Umbilical cord (tissue), 1 donor: ENCODE measurements at regions not wholly inside any gene's neighbourhood (a gene's known extent, or its start where the extent isn't known, plus 50 kb on each side); places are given as distances from the start of the nearest gene placed in this dataset.

Experiments used
- DNase-seq: peaks from one replicate; pipeline ENCODE4 v3.0.0-alpha.2; 2015; ENCODE audit warnings: low spot score

DNA sequence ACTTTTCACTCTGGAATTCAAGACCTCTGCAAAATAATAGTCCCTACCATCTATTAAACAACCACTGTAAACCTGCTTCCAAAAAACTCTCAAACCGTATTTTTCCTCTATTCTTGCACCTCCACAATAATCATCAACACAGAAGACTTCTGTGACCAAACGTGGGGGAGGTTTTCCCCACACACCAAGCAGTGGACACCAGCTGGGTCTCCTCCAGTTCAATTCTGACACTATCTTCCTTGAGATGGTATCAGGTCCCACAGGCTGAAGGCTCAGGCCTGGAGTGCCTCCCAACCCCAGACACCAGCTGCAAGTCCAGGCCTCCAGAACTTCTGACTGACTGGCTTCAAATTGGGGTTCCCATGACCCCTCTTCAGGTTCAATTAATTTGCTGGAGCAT lies 89.6 kb upstream of the RAP2B start:
- DNase-seq: no peak

DNA sequence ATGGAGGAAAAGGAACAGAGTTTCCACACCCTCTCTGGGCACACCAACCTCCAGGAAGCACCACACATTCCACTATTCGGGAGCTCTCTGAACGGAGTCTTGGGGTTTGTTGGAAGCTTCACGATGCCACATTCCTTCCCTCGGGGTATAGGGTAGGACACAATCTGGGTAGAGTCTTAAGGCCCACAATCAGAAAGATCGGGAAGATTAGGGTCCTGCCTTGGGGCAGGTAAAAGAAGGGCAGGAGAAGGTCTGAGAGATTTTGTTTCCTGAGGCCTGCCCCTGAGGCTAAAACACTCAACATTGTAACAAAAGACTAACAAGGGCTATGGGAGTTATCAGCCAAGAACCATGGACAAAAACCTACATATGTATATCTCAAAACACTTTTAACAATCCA lies 89.2 kb upstream of the RAP2B start:
- DNase-seq: no peak

DNA sequence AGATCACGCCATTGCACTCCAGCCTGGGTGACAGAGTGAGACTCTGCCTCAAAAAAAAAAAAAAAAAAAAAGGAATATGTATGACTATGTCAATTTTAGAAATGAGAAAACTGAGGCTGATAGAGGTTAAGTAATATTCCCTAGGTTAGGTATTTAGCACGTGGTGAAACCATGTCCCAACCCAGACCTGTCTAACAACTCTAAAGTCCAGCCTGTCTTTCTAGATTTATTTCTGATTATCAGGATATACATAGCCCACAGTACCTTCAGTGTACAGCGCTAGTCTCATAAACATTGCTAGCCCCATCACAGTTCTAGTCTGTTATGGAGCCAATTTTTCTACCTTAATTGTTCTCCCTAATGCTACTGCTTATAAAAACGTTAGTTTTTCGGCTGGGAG lies 88.4 kb upstream of the RAP2B start:
- DNase-seq: no peak

DNA sequence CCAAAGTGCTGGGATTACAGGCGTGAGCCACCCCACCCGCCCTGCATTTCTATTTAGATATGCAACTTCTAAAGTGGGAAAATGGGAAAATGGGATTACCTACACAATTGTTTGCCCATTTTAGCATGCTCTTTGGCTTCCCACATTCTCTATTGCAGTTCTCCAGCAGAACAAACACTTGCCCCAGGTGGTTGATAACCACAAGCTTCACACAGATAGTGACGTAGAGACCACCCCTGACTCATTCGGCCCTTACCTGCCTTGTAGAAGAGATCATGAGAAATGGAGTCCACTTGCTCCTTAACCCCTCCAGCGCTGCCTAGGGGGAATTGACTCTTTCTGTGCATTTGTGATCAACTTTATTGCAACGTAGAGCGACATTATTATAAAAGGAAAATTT lies 83.2 kb upstream of the RAP2B start:
- DNase-seq: no peak

DNA sequence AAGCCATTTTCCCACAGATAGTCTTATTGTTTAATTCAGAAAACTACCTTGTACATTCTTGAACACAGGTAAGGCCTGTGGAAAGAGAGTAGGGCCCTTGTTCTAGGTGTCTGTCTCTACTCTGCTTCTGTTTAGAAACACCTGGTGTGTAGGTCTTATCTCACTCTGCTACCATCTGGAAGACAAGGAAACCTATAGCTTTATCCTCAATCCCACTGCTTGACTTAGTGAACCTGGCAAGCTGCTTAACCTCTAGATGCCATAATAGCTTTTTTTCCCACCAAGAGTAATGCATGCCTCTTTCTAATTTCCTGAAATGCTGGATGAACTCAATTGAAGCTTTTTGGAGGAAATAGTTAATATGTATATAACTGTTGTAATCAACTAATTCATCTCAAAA lies 82.6 kb upstream of the RAP2B start:
- DNase-seq: no peak

DNA sequence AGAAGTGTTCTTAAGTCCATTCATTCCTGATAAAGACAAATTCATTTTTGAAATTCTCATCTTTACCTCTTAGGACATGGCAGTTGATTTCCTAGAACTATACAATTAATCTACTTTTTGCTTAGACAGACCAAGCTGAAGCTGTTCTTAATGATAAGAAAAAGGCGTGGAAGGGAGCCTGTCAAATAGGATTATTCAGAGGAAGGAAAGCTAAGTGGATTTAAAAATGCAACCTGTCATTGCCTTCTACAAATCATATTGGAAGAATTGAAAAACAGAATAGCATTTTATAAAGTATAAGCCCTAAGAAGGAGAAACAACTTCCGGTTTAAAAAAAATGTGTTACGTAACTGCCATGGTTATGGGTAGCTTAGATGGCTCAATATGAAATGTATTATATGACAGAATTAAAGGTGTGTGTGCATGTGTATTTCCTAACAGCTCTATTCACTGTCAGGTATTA lies 81.2 kb upstream of the RAP2B start:
- no peak for DNase-seq

DNA sequence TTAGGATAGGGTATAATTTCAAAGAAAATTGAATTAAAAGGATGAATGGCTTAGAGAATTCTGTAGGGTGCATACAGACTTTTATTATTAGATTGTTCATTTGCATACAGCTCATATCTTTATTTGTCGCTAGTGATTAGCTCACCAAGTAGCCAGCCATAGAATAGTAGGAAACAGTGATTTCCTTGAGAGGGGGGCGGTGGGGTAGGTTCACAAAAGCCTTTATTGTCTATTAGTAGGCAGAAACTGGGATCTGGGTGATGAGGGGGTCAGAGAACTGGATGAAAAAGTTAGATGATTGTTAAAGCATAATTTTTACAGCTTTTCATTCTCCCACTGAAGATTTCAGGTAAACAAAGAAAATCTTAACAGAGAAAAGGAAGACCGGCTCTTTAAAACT lies 77.6 kb upstream of the RAP2B start:
- no peak for DNase-seq

DNA sequence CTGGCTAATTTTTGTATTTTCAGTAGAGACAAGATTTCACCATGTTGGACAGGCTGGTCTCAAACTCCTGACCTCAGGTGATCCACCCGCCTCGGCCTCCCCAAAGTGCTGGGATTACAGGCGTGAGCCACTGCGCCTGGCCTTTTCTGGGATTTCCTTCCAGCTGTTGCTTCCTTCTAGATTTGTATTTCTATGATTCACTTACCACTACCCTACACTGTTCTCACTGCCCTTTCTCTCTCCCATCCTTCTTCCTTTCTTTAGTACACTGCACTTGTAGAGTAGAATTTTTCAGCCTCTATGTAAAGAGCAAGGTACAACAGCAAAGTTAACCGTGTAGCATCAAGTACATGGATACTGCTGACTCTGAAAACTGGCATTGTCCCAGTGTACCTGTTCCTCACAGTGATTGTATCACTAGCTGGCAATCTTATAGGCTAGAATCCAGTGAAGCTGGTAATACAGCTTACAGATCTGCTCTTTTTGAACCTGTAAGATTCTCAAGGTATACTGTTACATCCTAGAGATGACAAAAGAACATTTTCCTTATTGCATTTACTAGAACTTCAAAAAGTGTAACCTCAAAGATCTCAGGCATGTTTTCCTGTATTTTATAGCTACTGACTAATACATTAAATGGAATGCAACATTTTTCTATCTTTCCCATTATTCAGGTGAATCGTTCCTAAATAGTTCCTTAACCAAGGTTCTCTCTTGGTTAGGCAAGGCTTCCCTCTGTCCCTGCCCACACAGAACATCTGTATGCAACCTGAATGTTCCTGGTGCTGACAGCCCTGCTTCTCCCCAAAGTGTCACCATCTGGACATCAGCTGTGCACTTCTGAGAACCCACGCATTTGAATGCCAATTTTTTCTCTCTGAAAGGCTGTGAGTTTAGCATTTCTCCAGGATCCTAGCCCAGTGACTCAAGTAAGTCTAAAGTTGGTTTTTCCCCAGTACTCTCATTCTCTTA lies 74.1 kb upstream of the RAP2B start:
- no peak for DNase-seq

DNA sequence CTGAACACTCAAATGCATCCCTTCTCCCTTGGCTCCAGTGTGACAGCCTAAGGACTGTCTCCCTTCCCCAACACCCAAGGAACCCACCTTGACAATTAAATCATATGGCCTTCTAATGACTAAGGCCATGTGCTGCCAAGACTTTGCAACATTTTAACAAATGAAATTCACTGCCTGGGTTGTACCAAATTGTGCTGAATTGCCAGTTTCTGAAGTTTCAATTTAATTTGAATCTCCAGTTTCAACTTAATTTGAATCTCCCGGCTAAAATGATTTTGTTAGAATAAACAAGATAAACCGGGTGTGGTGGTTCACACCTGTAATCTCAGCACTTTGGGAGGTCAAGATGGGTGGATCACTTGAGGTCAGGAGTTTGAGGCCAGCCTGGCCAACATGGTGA lies 72.4 kb upstream of the RAP2B start:
- DNase-seq: no peak

DNA sequence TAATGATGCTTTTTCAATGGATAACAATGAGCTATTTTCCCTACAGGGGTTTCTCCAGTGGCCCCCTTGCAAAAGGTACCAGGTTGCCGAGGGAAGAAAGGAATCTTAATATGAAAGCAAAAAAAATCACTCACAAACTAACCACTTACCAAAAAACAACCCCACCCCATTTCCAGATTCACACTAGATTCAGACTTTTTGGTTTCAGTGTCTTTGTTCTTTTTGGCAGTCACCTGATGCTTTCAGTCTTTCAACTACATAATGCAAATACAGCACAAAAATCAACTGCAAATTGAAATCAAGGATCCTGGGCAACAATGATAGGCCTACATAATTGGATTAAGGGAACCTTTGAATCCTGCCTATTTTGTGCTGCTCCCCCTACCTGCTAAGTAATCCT lies 71.1 kb upstream of the RAP2B start:
- DNase-seq: no peak

DNA sequence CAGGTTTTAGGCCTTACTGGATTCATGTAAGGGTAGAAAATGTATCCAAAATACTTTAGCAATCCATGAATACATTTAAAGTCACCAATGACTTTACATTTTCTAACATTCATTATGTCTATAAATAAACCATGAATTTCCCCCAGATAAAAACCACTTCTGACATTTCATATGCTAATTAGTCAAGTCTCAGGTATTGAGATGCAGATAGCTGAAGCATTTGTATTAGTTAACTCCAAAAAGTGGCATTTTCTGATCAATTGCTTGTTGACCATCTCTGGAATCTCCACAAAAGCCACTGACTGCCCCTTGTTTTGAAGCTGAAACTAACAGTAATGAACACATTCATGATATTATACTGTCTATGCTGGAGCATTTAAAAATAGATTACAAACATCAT lies 68.4 kb upstream of the RAP2B start:
- no peak for DNase-seq

DNA sequence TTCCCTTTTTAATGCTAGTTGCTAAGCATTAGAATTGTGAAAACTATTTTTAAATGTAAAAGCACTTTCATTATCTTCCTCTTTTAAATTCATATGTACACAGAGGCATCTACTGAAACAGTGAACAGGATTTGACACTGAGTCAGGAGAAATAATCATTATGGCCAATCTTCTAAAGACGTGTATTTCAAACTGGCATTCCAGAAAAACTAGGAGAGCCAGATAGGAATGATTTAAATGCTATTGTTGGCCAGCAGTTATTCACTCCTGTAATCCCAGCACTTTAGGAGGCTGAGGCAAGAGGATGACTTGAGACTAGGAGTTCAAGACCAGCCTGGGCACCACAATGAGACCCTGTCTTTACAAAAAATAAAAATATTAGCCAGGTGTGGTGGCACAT lies 67.6 kb upstream of the RAP2B start:
- no peak for DNase-seq

DNA sequence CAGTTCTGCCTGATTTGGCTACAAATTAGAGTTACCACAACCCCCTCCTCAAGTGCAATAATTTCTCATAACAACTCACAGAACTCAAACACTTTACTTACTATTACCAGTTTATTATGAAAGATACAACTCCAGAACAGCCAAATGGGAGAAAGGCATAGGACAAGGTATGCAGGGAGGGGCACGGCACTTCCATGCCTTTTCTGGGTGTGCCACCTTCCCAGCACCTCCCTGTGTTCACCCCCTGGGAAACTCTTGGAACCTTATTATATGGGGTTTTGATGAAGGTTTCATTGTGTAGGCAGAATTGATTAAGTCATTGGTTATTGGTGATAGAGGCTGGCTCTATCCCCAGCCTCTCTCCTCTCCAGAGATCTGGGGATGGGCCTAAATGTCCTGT lies 66.6 kb upstream of the RAP2B start:
- no peak for DNase-seq

DNA sequence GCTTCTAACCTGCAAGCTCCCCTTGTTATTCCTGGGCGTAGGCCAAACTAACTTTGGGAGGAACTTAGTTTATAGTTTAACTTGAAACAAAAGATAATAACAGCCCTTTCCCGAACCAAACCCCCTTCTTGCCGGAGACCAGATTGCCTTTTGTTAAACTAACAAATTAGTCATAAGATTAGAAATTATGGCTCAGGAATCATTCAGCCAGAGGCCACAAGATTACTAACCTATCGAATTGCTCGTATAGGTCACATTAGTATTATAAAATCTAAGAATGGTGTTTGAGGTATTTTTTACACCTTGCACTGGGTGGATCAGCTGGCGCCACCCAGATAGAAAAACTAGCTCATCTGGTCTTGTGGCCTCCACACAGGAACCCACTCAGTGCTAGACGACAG lies 65.3 kb upstream of the RAP2B start:
- no peak for DNase-seq

DNA sequence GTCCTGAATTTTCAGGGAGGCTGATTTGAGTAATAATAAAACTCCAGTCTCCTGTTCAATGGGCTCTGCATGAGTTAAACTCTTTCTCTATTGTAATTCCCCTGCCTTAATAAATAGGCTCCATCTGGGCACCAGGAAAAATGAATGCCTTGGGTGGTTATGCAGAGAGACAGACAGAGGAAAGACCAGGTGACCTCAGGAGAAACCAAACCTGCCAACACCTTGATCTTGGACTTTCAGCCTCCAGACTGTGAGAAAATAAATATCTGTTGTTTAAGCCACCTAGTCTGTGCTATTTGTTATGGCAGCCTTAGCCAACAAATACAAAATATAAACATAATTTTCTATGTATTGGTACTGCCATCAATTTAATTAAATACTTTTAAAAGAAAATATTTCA lies 64.8 kb upstream of the RAP2B start:
- DNase-seq: no peak

DNA sequence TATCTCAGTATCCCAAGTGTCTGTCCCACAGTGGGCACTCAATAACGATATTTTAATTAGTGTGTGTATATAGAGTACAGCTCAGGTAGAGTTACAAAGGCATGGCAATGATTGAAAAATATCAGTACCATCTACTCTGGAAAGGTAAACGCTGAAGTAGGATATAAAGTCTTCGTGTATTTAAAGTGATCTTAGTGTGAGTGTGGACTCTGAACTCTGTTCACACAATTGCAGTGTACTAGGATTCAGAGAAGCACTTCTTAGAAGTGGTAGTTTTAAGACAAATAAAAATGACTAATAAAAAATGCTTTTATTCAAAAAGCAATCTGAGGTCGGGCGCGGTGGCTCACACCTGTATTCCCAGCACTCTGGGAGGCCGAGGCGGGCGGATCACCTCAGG lies 62.9 kb upstream of the RAP2B start:
- no peak for DNase-seq

DNA sequence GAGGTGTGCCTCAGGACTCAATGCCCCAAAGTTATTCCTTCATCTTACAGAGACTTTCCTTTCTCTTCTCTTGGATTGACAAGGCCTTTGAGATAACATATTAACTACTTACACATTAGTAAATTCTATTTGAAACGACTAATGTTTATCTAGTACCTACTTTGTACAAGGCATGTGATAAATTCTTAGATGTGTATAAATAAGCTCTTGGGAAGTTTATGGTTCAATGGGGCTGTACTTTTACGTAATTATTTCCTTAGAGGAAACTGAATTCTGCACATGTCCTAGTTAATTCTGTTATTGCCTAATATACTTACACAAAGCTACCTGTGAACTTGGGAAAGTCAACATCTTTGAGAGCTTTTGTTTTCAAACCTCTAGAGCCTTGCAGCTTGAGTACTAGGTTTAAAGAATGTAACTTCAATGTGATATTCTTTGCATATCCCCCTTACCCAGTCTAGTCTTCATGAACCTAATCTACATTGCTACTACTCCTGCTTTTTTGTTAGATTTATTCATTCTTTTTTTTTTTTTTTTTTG lies 58.5 kb upstream of the RAP2B start:
- no peak for DNase-seq

DNA sequence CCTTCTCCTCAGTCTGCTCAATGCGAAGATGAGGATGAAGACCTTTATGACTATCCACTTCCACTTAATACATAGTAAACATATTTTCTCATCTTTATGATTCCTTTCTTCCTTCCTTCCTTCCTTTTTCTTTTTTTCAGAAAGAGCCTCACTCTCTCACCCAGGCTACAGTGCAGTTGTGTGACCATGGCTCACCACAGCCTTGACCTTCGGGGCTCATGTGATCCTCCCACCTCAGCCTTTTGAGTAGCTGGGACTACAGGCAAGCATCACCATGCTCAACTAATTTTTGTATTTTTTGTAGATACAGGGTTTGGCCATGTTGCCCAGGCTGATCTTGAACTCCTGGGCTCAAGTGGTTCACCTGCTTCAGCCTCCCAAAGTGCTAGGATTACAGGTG lies 52.0 kb upstream of the RAP2B start:
- DNase-seq: no peak

DNA sequence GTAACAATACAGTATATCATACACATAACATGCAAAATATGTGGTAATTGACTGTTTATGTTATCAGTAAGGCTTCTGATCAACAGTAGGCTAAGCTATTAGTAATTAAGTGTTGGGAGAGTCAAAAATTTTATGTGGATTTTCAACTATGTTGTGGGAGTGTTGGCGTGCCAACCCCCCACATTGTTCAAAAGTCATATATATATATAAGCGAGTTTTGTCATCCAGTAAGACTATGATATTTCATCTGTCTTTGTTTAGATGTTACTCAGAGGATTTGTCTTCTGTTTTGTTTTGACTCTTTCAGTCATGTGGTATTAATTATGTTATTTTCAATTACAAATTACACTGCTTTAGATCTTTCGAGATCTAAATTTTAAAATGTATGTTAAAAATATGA lies 51.0 kb upstream of the RAP2B start:
- DNase-seq: no peak
